Right lobe of liver (tissue), 4 donors: ENCODE measurements at regions not wholly inside any gene's neighbourhood (a gene's known extent, or its start where the extent isn't known, plus 50 kb on each side); places are given as distances from the start of the nearest gene placed in this dataset.

Experiments
- CTCF ChIP-seq, 4 donors: fragments of 200-600 bp in 3 of 4; fragments of 450-650 bp in 1 of 4; IDR thresholded peaks; one replicate each; pipeline versions ENCODE4 v1.5.1 to v1.8.0; 2016 to 2022; ENCODE audit warnings: antibody characterized with exemption in 4 of 4, mild to moderate bottlenecking in 2 of 4
- POLR2A ChIP-seq: fragments of 450-650 bp; IDR thresholded peaks from one replicate; pipeline ENCODE4 v1.6.1; 2017; ENCODE audit warnings: antibody characterized with exemption, mild to moderate bottlenecking
- donor health status: DM: no; HTN: no; CAD: no.
- donor health status: DM: no; HTN: no; CAD: no.
- donor health status: DM: no; HTN: yes; CAD: no.

GRCh38 chr6:140789466-140789865, 1343.3 kb upstream of the GJE1 start:
- no peak for TF ChIP-seq CTCF (IDR thresholded peaks at IDR 0.05)
- no peak for TF ChIP-seq POLR2A
